HCT116 (cell line): ENCODE measurements at regions not wholly inside any gene's neighbourhood (a gene's known extent, or its start where the extent isn't known, plus 50 kb on each side); places are given as distances from the start of the nearest gene placed in this dataset.

Experiments used
- ATAC-seq: fragments of 200-7000 bp; cut with Tn5 transposase; 2 replicates; pipeline ENCODE4 v1.9.1; 2020; ENCODE audit warnings: mild to moderate bottlenecking, moderate library complexity
- BruUV-seq: library from RNA; stranded (reverse); fragments of 400-500 nt; replicated peaks from 2 replicates; lab custom pipeline; 2021; lab: Mats Ljungman, UMichigan
- CTCF ChIA-PET: fragments of 300-600 bp; sonication (Branson Sonifier 250); formaldehyde crosslinking; loops from one replicate; lab custom pipeline; 2021; ENCODE audit warnings: antibody characterized with exemption; lab: Charles Lee
- POLR2A ChIA-PET: fragments of 300-600, 350-600 bp; sonication (Branson Sonifier 250); formaldehyde crosslinking; loops from one replicate; lab custom pipeline; 2021; ENCODE audit warnings: antibody characterized with exemption; lab: Charles Lee
- RAD21 ChIA-PET, 2 experiments: fragments of 300-600 bp; sonication (Branson Sonifier 250); formaldehyde crosslinking; loops; one replicate each; lab custom pipeline; 2023; ENCODE audit warnings: low total read pairs in 2 of 2; ENCODE audit not compliant: uncharacterized antibody in 2 of 2, unreplicated experiment in 2 of 2, low non-redundant PET in 1 of 2; lab: Charles Lee
- DNase-seq: peaks from one replicate; pipeline ENCODE4 v3.0.0-alpha.2; 2010; ENCODE audit warnings: low read depth, low spot score
- H2AFZ ChIP-seq: fragments of 200-600 bp; shearing (Covaris generic), sonication (generic); 2 replicates; pipeline ENCODE4 v1.6.1; 2017; ENCODE audit warnings: low read depth, mixed run types, mixed read lengths, antibody characterized with exemption, low read length; ENCODE audit not compliant: poor library complexity, severe bottlenecking
- H3K27ac ChIP-seq: 2 replicates; pipeline ENCODE4 v1.5.1; 2012; ENCODE audit warnings: low read depth, low read length
- H3K27me3 ChIP-seq: fragments of 200-600 bp; sonication (generic); 2 replicates; pipeline ENCODE4 v1.6.1; 2016; ENCODE audit warnings: mixed run types, low read length, mixed read lengths; ENCODE audit not compliant: insufficient read depth
- H3K36me3 ChIP-seq, 2 experiments: fragments of 200-500 bp in 1 of 2; fragments of 200-600 bp in 1 of 2; sonication (Bioruptor generic) in 1 of 2; sonication (generic) in 1 of 2; 2 replicates each; pipeline versions ENCODE4 v1.5.1 to v1.6.1; 2014 to 2016; ENCODE audit warnings: low read length in 2 of 2, inconsistent platforms in 1 of 2, mixed read lengths in 1 of 2, mixed run types in 1 of 2; ENCODE audit not compliant: insufficient read depth in 2 of 2, control insufficient read depth in 1 of 2
- H3K4me1 ChIP-seq, 2 experiments: fragments of 200-600 bp in 1 of 2; sonication (generic) in 1 of 2; 2 replicates each; pipeline versions ENCODE4 v1.5.1 to v1.6.1; 2012 to 2017; ENCODE audit warnings: low read length in 2 of 2, inconsistent platforms in 1 of 2, mild to moderate bottlenecking in 1 of 2, mixed read lengths in 1 of 2, mixed run types in 1 of 2, moderate library complexity in 1 of 2; ENCODE audit not compliant: insufficient read depth in 2 of 2, control insufficient read depth in 1 of 2
- H3K4me2 ChIP-seq: fragments of 200-600 bp; sonication (generic); 2 replicates; pipeline ENCODE4 v1.6.1; 2017; ENCODE audit warnings: mixed run types, low read length, mixed read lengths
- H3K4me3 ChIP-seq, 2 experiments: fragments of 200-600 bp in 1 of 2; sonication (generic) in 1 of 2; replicated peaks in 1 of 2; 2 replicates each; pipeline ENCODE4 v1.5.1; 2011 to 2016; ENCODE audit warnings: low read length in 2 of 2, control low read depth in 1 of 2, low read depth in 1 of 2, mild to moderate bottlenecking in 1 of 2, mixed read lengths in 1 of 2, mixed run types in 1 of 2
- H3K79me2 ChIP-seq: fragments of 200-600 bp; sonication (generic); 2 replicates; pipeline ENCODE4 v1.6.1; 2017; ENCODE audit warnings: mild to moderate bottlenecking, mixed run types, low read length, moderate library complexity, mixed read lengths; ENCODE audit not compliant: insufficient read depth
- H3K9ac ChIP-seq: fragments of 200-600 bp; sonication (generic); 2 replicates; pipeline ENCODE4 v1.6.1; 2016; ENCODE audit warnings: low read length, mixed read lengths
- H3K9me2 ChIP-seq: fragments of 200-600 bp; sonication (generic), shearing (Covaris generic); 2 replicates; pipeline ENCODE4 v1.6.1; 2017; ENCODE audit warnings: mixed run types, mild to moderate bottlenecking, moderate library complexity; ENCODE audit not compliant: insufficient read depth
- H3K9me3 ChIP-seq, 2 experiments: fragments of 200-500 bp in 1 of 2; fragments of 200-600 bp in 1 of 2; sonication (Bioruptor generic) in 1 of 2; sonication (generic) in 1 of 2; 2 replicates each; pipeline ENCODE4 v1.6.1; 2014 to 2017; ENCODE audit warnings: low read length in 2 of 2, mixed read lengths in 2 of 2, inconsistent platforms in 1 of 2, low read depth in 1 of 2, mild to moderate bottlenecking in 1 of 2, mixed run types in 1 of 2, moderate library complexity in 1 of 2; ENCODE audit not compliant: control insufficient read depth in 1 of 2, insufficient read depth in 1 of 2
- H4K20me1 ChIP-seq: fragments of 200-600 bp; sonication (generic), shearing (Covaris generic); 2 replicates; pipeline ENCODE4 v1.6.1; 2017; ENCODE audit warnings: mixed run types, mild to moderate bottlenecking, moderate library complexity; ENCODE audit not compliant: insufficient read depth
- CEBPB ChIP-seq: IDR thresholded peaks from 2 replicates; pipeline ENCODE4 v1.6.1; 2012; ENCODE audit warnings: low read depth
- EGR1 ChIP-seq: IDR thresholded peaks from 2 replicates; pipeline ENCODE4 v1.6.1; 2012; ENCODE audit warnings: low read depth
- ELF1 ChIP-seq: IDR thresholded peaks from 2 replicates; pipeline ENCODE4 v1.6.1; 2012; ENCODE audit warnings: low read depth, borderline replicate concordance
- EZH2 ChIP-seq: fragments of 200-600 bp; sonication (generic); IDR thresholded peaks from 2 replicates; pipeline ENCODE4 v1.6.1; 2017; ENCODE audit warnings: antibody characterized with exemption, mixed run types
- FOSL1 ChIP-seq: IDR thresholded peaks from 2 replicates; pipeline ENCODE4 v1.6.1; 2012; ENCODE audit warnings: low read depth
- RAD21 ChIP-seq: IDR thresholded peaks from 2 replicates; pipeline ENCODE4 v1.6.1; 2012; ENCODE audit warnings: low read depth, mild to moderate bottlenecking
- SRF ChIP-seq: IDR thresholded peaks from 2 replicates; pipeline ENCODE4 v1.6.1; 2012; ENCODE audit warnings: low read depth
- TCF7L2 ChIP-seq: IDR thresholded peaks from 2 replicates; pipeline ENCODE4 v1.7.0; 2011; ENCODE audit warnings: borderline replicate concordance, inconsistent platforms; ENCODE audit not compliant: insufficient read depth, insufficient read length; ENCODE audit errors: extremely low read depth
- ZFX ChIP-seq: fragments of 450-650 bp; IDR thresholded peaks from 2 replicates; pipeline ENCODE4 v1.6.1; 2017
- intact Hi-C: fragments of 100-400 bp; cut with micrococcal nuclease; formaldehyde crosslinking; loops from 2 replicates; pipeline ENCODE4 v1.10.0; 2022
- TF ChIP-seq, protein P1 (sequence below): IDR thresholded peaks from 2 replicates; pipeline ENCODE4 v1.6.1; 2012; ENCODE audit warnings: low read depth
- TF ChIP-seq, protein P2 (sequence below): IDR thresholded peaks from 2 replicates; pipeline ENCODE4 v1.6.1; 2011; ENCODE audit warnings: mild to moderate bottlenecking, low read length, moderate library complexity; ENCODE audit not compliant: insufficient replicate concordance; ENCODE audit errors: extremely low read depth
- TF ChIP-seq, protein P3 (sequence below), 3 experiments: fragments of 200-600 bp in 1 of 3; sonication (generic) in 1 of 3; IDR thresholded peaks in 2 of 3; conservative IDR thresholded peaks in 1 of 3; 2 replicates each; pipeline ENCODE4 v1.5.1; 2012 to 2017; ENCODE audit warnings: low read depth in 2 of 3, low read length in 2 of 3, antibody characterized with exemption in 1 of 3, borderline replicate concordance in 1 of 3, control low read depth in 1 of 3, mild to moderate bottlenecking in 1 of 3, mixed read lengths in 1 of 3, mixed run types in 1 of 3, moderate library complexity in 1 of 3; ENCODE audit not compliant: insufficient read depth in 1 of 3
- TF ChIP-seq, protein P4 (sequence below): IDR thresholded peaks from 2 replicates; pipeline ENCODE4 v1.6.1; 2012
- TF ChIP-seq, protein P5 (sequence below): IDR thresholded peaks from 2 replicates; pipeline ENCODE4 v1.6.1; 2012

DNA sequence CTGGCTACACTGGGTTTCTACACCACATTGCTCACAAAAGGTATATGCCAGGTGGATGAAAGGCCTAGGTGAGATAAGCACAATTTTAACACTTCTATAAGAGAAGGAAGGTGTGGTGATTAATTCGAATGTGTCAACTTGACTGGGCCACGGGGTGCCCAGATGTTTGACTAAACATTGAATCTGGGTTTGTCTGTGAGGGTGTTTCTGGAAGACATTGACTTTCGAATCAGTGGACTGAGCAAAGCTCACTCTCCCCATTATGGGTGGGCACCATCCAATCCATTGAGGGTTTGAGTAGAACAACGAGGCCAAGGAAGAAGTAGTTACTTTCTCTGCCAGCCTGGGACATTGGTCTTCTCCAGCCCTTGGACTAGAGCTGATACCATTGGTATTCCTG lies 78.2 kb upstream of the COL5A1 start:
- Histone ChIP-seq H4K20me1 (no peaks in the 10 kb centered on the region), H3K79me2 (no peaks in the 10 kb centered on the region), H3K36me3 (no peaks in the 10 kb centered on the region), H3K27ac (no peak overlapping the region), H3K9me3 (no peaks in the 10 kb centered on the region), H3K27me3 (peaks cover 7% of the 10 kb centered on the region; the same call in 1 of the 2 replicates), H3K9me2 (no peaks in the 10 kb centered on the region), H2AFZ (no peak overlapping the region), H3K9ac (no peak overlapping the region), H3K4me2 (no peak overlapping the region), H3K4me1 (peaks cover 0 to 4% of the 10 kb centered on the region in 2 experiments; a peak in 1 of 4 replicates), H3K4me3 (no peak overlapping the region)
- ChIA-PET POLR2A (no interaction called here), RAD21 (no interaction called here), CTCF (no interaction called here)
- no peak for DNase-seq
- no peak for ATAC-seq
- TF ChIP-seq RAD21, result no peak
- TF ChIP-seq ZFX, result no peak
- no peak for TF ChIP-seq ELF1
- no peak for TF ChIP-seq EGR1
- TF ChIP-seq, protein P1, sequence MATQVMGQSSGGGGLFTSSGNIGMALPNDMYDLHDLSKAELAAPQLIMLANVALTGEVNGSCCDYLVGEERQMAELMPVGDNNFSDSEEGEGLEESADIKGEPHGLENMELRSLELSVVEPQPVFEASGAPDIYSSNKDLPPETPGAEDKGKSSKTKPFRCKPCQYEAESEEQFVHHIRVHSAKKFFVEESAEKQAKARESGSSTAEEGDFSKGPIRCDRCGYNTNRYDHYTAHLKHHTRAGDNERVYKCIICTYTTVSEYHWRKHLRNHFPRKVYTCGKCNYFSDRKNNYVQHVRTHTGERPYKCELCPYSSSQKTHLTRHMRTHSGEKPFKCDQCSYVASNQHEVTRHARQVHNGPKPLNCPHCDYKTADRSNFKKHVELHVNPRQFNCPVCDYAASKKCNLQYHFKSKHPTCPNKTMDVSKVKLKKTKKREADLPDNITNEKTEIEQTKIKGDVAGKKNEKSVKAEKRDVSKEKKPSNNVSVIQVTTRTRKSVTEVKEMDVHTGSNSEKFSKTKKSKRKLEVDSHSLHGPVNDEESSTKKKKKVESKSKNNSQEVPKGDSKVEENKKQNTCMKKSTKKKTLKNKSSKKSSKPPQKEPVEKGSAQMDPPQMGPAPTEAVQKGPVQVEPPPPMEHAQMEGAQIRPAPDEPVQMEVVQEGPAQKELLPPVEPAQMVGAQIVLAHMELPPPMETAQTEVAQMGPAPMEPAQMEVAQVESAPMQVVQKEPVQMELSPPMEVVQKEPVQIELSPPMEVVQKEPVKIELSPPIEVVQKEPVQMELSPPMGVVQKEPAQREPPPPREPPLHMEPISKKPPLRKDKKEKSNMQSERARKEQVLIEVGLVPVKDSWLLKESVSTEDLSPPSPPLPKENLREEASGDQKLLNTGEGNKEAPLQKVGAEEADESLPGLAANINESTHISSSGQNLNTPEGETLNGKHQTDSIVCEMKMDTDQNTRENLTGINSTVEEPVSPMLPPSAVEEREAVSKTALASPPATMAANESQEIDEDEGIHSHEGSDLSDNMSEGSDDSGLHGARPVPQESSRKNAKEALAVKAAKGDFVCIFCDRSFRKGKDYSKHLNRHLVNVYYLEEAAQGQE, result no peak
- TF ChIP-seq, protein P2, sequence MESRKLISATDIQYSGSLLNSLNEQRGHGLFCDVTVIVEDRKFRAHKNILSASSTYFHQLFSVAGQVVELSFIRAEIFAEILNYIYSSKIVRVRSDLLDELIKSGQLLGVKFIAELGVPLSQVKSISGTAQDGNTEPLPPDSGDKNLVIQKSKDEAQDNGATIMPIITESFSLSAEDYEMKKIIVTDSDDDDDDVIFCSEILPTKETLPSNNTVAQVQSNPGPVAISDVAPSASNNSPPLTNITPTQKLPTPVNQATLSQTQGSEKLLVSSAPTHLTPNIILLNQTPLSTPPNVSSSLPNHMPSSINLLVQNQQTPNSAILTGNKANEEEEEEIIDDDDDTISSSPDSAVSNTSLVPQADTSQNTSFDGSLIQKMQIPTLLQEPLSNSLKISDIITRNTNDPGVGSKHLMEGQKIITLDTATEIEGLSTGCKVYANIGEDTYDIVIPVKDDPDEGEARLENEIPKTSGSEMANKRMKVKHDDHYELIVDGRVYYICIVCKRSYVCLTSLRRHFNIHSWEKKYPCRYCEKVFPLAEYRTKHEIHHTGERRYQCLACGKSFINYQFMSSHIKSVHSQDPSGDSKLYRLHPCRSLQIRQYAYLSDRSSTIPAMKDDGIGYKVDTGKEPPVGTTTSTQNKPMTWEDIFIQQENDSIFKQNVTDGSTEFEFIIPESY, result no peak
- TF ChIP-seq, protein P3, sequence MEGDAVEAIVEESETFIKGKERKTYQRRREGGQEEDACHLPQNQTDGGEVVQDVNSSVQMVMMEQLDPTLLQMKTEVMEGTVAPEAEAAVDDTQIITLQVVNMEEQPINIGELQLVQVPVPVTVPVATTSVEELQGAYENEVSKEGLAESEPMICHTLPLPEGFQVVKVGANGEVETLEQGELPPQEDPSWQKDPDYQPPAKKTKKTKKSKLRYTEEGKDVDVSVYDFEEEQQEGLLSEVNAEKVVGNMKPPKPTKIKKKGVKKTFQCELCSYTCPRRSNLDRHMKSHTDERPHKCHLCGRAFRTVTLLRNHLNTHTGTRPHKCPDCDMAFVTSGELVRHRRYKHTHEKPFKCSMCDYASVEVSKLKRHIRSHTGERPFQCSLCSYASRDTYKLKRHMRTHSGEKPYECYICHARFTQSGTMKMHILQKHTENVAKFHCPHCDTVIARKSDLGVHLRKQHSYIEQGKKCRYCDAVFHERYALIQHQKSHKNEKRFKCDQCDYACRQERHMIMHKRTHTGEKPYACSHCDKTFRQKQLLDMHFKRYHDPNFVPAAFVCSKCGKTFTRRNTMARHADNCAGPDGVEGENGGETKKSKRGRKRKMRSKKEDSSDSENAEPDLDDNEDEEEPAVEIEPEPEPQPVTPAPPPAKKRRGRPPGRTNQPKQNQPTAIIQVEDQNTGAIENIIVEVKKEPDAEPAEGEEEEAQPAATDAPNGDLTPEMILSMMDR (IDR thresholded peaks at IDR 0.05 in 2 of 3, conservative IDR thresholded peaks at IDR 0.05 in 1 of 3; ENCODE audit: borderline replicate concordance in 1 of 3, insufficient read depth in 1 of 3, low read depth in 2 of 3, low read length in 2 of 3), result no peak
- TF ChIP-seq, protein P4, sequence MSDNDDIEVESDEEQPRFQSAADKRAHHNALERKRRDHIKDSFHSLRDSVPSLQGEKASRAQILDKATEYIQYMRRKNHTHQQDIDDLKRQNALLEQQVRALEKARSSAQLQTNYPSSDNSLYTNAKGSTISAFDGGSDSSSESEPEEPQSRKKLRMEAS, result no peak
- TF ChIP-seq, protein P5, sequence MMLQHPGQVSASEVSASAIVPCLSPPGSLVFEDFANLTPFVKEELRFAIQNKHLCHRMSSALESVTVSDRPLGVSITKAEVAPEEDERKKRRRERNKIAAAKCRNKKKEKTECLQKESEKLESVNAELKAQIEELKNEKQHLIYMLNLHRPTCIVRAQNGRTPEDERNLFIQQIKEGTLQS, result no peak
- no peak for TF ChIP-seq SRF
- TF ChIP-seq EZH2, result no peak
- no peak for TF ChIP-seq CEBPB
- no peak for TF ChIP-seq TCF7L2
- no peak for TF ChIP-seq FOSL1
- no TSS peak for BruUV-seq
- intact Hi-C loops, result no loop called here
